PC-9 (cell line): ENCODE measurements at regions not wholly inside any gene's neighbourhood (a gene's known extent, or its start where the extent isn't known, plus 50 kb on each side); places are given as distances from the start of the nearest gene placed in this dataset.
"Not testable (repeated sequence)": the region's sequence is repeated elsewhere in the genome, so short reads cannot be mapped to it uniquely, and the experiment has no call there.

Source experiments
- BruUV-seq: library from RNA; stranded (reverse); fragments of 400-500 nt; replicated peaks from 2 replicates; lab custom pipeline; 2021; lab: Mats Ljungman, UMichigan
- CTCF ChIA-PET: fragments of 300-600 bp; sonication (Branson Sonifier 250); formaldehyde crosslinking; loops from one replicate; lab custom pipeline; 2022; ENCODE audit warnings: antibody characterized with exemption; lab: Charles Lee
- POLR2A ChIA-PET: fragments of 300-600 bp; sonication (Branson Sonifier 250); formaldehyde crosslinking; loops from one replicate; lab custom pipeline; 2022; ENCODE audit warnings: antibody characterized with exemption; ENCODE audit not compliant: unreplicated experiment; lab: Charles Lee
- DNase-seq, 2 experiments: peaks; one replicate each; pipeline versions ENCODE4 v3.0.0 to v3.0.0-alpha.2; 2015 to 2022; ENCODE audit warnings: mixed read lengths in 1 of 2
- H2AFZ ChIP-seq: fragments of 200-600 bp; sonication (generic); 2 replicates; pipeline ENCODE4 v1.8.1; 2017; ENCODE audit warnings: antibody characterized with exemption
- H3F3A ChIP-seq: fragments of 200-600 bp; sonication (generic); 2 replicates; pipeline ENCODE4 v1.8.1; 2017; ENCODE audit warnings: antibody characterized with exemption, mild to moderate bottlenecking, low read depth; ENCODE audit not compliant: insufficient read depth
- H3K27ac ChIP-seq: fragments of 200-600 bp; sonication (generic); 2 replicates; pipeline ENCODE4 v1.6.1; 2016; ENCODE audit warnings: mixed run types
- H3K27me3 ChIP-seq: fragments of 200-600 bp; sonication (generic); 2 replicates; pipeline ENCODE4 v1.6.1; 2016; ENCODE audit warnings: low read depth, mixed run types; ENCODE audit not compliant: insufficient read depth
- H3K36me3 ChIP-seq: fragments of 200-600 bp; sonication (generic); 2 replicates; pipeline ENCODE4 v1.6.1; 2016; ENCODE audit warnings: low read depth, mixed run types
- H3K4me1 ChIP-seq: fragments of 200-600 bp; sonication (generic); replicated peaks from 2 replicates; pipeline ENCODE4 v1.6.1; 2016; ENCODE audit warnings: mixed run types; ENCODE audit not compliant: insufficient read depth
- H3K4me2 ChIP-seq: fragments of 200-600 bp; sonication (generic); 2 replicates; pipeline ENCODE4 v1.6.1; 2017; ENCODE audit warnings: mixed run types
- H3K4me3 ChIP-seq: fragments of 200-600 bp; sonication (generic); 2 replicates; pipeline ENCODE4 v1.6.1; 2016; ENCODE audit warnings: mixed run types
- H3K79me2 ChIP-seq: fragments of 200-600 bp; sonication (generic); 2 replicates; pipeline ENCODE4 v1.6.1; 2017; ENCODE audit warnings: low read depth, mixed run types
- H3K9me2 ChIP-seq: fragments of 200-600 bp; sonication (generic); 2 replicates; pipeline ENCODE4 v1.8.1; 2017; ENCODE audit warnings: mild to moderate bottlenecking; ENCODE audit not compliant: insufficient read depth
- H3K9me3 ChIP-seq: fragments of 200-600 bp; sonication (generic); 2 replicates; pipeline ENCODE4 v1.8.1; 2016; ENCODE audit warnings: low read depth; ENCODE audit not compliant: insufficient read depth
- H4K20me1 ChIP-seq: fragments of 200-600 bp; sonication (generic); 2 replicates; pipeline ENCODE4 v1.8.1; 2017; ENCODE audit not compliant: insufficient read depth
- CTCF ChIP-seq: fragments of 200-600 bp; sonication (generic); conservative IDR thresholded peaks from 2 replicates; pipeline ENCODE4 v1.6.1; 2017; ENCODE audit warnings: mixed run types, antibody characterized with exemption, mild to moderate bottlenecking, moderate library complexity
- EZH2 ChIP-seq: fragments of 200-600 bp; sonication (generic); IDR thresholded peaks from 2 replicates; pipeline ENCODE4 v1.8.0; 2017; ENCODE audit warnings: antibody characterized with exemption, low read depth
- intact Hi-C: fragments of 100-400 bp; cut with micrococcal nuclease; formaldehyde crosslinking; loops from one replicate; pipeline ENCODE4 v1.10.0; 2022; ENCODE audit not compliant: unreplicated experiment

- Histone ChIP-seq H3K27me3 (no peaks in the 10 kb centered on the region), H3K27ac (no peak overlapping the region), H3K79me2 (no peaks in the 10 kb centered on the region), H3F3A (no peaks in the 10 kb centered on the region), H3K4me1 (no peaks in the 10 kb centered on the region), H3K36me3 (no peaks in the 10 kb centered on the region), H3K9me3 (no peaks in the 10 kb centered on the region), H2AFZ (no peak overlapping the region), H4K20me1 (no peaks in the 10 kb centered on the region), H3K4me3 (no peak overlapping the region), H3K9me2 (no peaks in the 10 kb centered on the region), H3K4me2 (no peak overlapping the region)
- DNase-seq = no peak
- no peak for TF ChIP-seq CTCF
- TF ChIP-seq EZH2 = no peak
- CTCF ChIA-PET = no interaction called here
- intact Hi-C loops = no loop called here
- POLR2A ChIA-PET = no interaction called here
- BruUV-seq = no TSS peak
Measured at GRCh38 chr2:210861038-210861665, 304.8 kb downstream of the CPS1 start.

- TF ChIP-seq CTCF = no peak
- TF ChIP-seq EZH2 = no peak
- no peak overlapping the region for H3K4me2 ChIP-seq
- no TSS peak for BruUV-seq
- H3K27me3 ChIP-seq = no peaks in the 10 kb centered on the region
- H3K9me2 ChIP-seq = no peaks in the 10 kb centered on the region
- H3K27ac ChIP-seq = no peak overlapping the region
- H3K36me3 ChIP-seq = no peaks in the 10 kb centered on the region
- no peaks in the 10 kb centered on the region for H3K4me1 ChIP-seq
- no peaks in the 10 kb centered on the region for H3K79me2 ChIP-seq
- CTCF ChIA-PET = no interaction called here
- H4K20me1 ChIP-seq = no peaks in the 10 kb centered on the region
- POLR2A ChIA-PET = no interaction called here
- no peaks in the 10 kb centered on the region for H3F3A ChIP-seq
- no peaks in the 10 kb centered on the region for H3K9me3 ChIP-seq
- no peak for DNase-seq
- no peak overlapping the region for H2AFZ ChIP-seq
- H3K4me3 ChIP-seq = no peak overlapping the region
- intact Hi-C loops = no loop called here
Measured at GRCh38 chr2:210862283-210863065, 306.1 kb downstream of the CPS1 start.

- Histone ChIP-seq H3K79me2 (no peaks in the 10 kb centered on the region), H3K4me2 (no peak overlapping the region), H3K9me3 (no peaks in the 10 kb centered on the region), H4K20me1 (no peaks in the 10 kb centered on the region), H3K36me3 (no peaks in the 10 kb centered on the region), H2AFZ (no peak overlapping the region), H3K4me1 (no peaks in the 10 kb centered on the region), H3K4me3 (no peak overlapping the region), H3K27me3 (no peaks in the 10 kb centered on the region), H3F3A (no peaks in the 10 kb centered on the region), H3K9me2 (no peaks in the 10 kb centered on the region), H3K27ac (no peak overlapping the region)
- ChIA-PET POLR2A (no interaction called here), CTCF (no interaction called here)
- intact Hi-C loops = no loop called here
- no TSS peak for BruUV-seq
- TF ChIP-seq CTCF (no peak), EZH2 (no peak)
- DNase-seq = no peak
Measured at GRCh38 chr2:210863283-210863682, 306.9 kb downstream of the CPS1 start.

GRCh38 chr2:210871566-210871965, 315.2 kb downstream of the CPS1 start:
- H3K27ac ChIP-seq, H3K36me3 ChIP-seq, H2AFZ ChIP-seq, BruUV-seq, intact Hi-C loops, H3K9me2 ChIP-seq, H3K79me2 ChIP-seq, H3K4me1 ChIP-seq, DNase-seq, H4K20me1 ChIP-seq, H3K4me3 ChIP-seq, POLR2A ChIA-PET, CTCF ChIA-PET, H3K4me2 ChIP-seq, H3F3A ChIP-seq, H3K9me3 ChIP-seq, H3K27me3 ChIP-seq: not testable (repeated sequence)
